NCI-H1105 (cell line): ENCODE measurements at regions not wholly inside any gene's neighbourhood (a gene's known extent, or its start where the extent isn't known, plus 50 kb on each side); places are given as distances from the start of the nearest gene placed in this dataset.
"Not testable (repeated sequence)": the region's sequence is repeated elsewhere in the genome, so short reads cannot be mapped to it uniquely, and the experiment has no call there.

Experiments
- DNase-seq: peaks from one replicate; lab custom pipeline; 2025; lab: John Stamatoyannopoulos, UW

DNA sequence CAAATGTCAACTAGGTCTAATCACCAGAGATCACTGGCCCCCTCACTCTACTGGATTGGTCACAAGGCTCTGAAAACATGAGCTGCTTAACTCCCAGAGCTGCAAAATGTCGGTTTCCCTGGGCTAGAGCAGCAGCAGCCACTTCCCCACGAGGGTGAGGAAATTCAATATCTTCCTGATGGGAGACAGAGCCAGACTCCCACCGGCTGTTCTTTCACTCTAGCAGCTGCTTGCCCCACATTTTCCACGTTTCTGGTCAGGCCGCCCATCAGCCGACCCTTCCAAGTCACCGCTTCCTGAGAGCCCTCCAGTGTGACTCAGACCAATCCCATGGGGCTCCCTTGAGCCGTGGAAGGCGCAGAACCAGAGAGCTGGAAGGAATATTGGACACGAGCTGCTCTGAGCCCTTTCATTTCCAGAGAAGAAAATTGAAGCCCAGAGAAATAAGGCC is 227.0 kb downstream of the ADAMTS15 start:
- no peak for DNase-seq

DNA sequence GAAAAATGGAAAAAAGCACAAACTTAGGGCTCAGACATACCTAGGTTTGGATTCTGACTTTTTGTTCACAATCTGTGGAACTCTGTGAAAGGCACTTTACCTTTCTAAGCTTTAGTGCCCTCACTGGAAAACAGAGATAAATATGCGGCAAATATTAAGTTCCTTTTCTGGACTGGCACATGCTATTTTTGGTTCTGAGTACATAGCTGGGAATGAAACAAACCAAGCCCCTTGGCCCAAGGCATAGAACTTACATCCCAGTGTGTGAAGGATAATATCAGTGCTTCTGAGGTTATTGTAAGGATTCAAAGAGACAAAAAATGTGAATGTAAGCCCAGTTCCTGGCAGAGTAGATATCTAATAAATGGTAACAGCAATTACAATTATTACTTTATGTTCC is 227.5 kb downstream of the ADAMTS15 start:
- no peak for DNase-seq

DNA sequence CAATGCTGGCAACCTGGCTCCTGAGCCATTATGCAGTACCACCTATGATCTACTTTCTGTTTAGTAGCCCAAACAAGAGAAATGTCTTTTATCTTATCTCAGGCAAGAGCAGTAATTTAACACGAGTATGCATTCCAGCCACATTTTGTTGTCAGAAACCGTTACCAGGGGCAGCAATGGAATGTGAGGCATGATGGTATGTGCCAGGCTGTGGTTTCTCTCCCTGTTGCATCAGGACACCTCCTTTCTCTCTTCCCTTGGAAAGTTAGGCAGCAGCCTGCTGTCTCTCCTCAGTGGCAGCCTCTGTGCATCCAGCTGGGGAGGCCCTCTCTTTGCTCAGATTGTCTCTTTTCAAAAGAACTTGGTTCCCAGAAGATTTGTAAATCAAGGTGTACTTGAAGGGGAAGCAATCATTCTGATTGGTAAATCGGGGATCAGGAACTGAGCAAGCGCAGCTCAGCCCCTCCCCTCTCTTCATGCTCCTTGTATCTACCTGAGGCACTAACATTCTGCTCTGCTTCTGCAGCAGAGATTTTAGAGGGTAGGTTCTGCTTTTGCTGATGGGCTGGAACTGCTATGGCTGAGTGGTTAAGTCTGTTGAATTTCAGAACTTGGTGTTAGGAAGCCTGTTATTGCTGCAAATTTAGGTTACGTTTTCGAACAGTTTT is 229.2 kb downstream of the ADAMTS15 start:
- no peak for DNase-seq

DNA sequence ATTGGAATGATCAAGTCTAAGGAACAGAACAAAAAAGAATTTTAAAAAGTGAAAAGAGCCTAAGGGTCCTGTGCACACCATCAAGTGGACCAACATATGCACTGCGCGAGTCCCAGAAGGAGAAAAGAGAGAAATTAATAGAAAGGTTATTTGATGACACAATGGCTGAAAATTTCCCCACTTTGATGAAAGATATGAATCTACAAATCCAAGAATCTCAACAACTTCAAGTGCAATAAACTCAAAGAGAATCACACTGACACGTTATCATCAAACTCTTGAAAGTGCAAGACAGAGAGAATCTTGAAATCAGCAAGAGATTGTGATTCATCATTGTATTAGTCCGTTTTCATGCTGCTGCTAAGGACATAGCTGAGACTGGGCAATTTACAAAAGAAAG is 230.8 kb downstream of the ADAMTS15 start:
- DNase-seq, result no peak

DNA sequence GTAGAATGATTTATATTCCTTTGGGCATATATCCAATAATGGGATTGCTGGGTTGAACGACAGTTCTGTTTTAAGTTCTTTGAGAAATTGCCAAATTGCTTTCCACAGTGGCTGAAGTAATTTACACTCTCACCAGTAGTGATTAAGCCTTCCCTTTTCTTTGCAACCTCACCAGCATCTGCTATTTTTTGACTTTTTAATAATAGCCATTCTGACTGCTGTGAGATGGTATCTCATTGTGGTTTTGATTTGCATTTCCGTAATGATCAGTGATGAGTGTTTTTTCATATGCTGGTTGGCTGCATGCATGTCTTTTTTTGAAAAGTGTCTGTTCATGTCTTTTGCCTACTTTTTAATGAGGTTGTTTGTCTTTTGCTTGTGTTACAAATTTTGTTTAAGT is 233.8 kb downstream of the SNX19 start:
- DNase-seq, result not testable (repeated sequence)

DNA sequence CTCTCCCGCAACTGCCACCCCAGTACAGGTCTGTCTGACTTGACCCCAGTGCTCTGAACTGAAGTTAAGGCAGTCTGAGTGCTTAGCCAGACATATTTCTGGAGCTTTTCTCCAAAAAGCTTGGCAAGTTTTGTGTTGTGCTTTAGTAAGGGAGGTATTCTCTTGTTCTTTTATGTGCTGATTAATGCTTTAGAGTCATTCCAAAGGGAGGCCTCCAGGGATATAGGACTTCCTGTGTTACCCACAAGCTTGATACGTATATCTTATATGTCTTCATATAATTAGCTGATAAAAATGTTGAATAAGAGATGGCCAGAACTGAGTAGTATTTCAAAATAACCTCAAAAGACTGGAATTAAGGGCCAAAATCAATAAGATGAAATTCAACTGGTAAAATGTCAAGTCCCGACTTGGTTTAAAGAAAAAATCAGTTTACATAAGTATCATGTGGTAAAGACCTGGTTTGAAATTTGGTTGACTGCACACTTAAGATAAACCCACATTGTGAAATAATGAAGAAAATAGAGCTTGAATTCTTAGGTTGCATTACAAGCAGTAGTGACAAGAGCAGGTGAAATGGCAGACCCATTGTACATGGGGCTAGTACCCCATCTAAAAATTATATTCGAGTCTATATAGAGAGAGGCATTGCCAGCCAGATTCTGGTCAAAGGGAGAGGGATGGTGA is 226.9 kb downstream of the SNX19 start:
- DNase-seq, result no peak

DNA sequence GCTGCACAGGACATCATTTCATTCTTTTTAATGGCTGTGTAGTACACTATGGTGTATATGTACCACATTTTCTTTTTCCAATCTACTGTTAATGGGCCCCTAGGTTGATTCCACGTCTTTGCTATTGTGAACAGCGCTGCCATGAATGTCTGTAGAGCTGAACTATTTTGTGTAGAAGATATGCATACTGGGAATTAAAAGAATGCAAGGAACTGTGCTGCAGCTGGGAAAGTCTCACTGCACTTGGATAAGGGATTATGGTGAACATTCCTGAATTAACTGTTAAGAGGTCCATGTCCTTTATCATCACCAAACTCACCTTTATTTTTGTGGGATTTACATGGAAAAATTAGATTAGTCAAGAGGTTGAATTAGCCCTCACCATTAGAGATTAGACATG is 224.7 kb downstream of the SNX19 start:
- DNase-seq, result no peak

DNA sequence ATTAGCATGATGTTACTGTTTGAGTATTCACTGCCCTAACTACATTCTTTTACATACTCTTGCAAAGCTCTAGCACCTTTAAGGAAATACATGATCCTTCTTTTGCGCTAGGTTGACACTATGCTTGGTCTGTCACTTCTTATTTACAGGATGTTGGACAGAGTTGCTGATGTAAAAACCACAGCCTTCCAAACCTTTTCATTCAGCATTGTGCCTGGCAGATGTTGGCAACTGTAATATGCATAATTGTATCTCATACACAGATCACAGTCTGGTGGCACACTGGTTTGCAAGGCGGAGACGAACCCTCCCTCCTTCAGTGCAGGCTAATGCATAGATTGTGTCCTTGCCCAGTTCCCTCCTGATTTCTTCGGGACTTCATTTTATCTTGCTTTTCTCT is 224.1 kb downstream of the SNX19 start:
- DNase-seq, result no peak

DNA sequence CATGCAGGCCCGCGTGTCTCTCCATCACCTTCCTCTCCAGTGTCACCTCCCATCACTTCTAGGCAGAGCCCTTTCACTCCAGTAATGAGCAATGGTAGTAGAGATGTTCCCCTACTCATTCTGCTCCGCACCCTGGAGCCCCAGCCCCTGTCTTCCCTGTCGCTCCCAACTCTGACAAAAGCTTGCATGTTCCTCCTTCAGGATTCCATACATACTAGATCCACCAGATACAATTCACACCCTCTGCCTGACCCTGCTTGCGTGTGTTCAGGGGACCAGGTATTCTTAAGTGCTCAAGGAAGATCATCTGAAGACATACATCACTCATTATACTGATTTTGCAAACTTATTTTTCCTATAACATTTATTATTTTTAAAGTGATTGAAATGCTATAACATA is 222.7 kb downstream of the SNX19 start:
- DNase-seq, result no peak

DNA sequence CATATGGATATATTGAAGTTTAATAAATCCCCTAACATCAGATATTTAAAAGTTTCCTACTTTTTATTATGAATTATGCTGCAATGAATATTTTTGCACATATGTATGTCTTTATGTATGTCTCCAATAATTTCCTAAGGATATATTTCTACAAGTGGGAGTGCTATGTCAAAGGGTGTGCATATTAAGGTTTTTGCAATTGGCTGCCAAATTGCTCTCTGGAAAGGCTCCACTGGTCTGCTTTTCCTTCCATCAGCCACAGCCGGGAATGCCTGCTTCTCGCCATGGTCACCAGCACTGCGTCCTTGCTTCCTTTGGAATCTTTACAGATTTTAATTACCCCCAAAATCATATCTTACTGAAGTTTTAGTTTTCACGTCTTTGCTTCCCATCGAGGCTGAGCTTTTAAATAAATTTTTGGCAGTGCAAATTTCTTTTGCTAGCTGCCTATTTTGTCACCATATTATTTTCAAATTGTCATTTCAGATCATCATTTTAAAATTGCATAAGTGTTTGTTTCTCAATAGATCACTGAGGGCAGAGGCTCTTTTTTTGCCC is 221.7 kb downstream of the SNX19 start:
- no peak for DNase-seq

DNA sequence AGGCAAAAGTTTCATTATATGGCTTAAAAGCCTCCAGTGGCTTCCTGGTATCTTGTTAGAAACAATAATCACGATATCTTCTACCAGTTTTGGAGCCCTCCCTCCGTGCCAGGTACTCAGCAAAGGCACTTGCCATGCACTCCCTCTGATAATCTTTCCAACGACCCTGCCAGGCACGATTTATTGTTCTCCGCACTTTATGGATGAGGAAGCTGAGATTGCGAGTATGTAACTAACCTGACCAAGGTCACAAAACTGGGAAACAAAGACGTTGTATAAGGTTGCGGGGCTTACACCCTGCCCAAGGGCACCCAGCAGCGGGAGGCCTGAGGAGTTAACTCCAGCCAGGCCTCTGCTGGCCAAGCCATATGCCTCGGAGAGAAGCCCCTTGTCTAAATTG is 218.1 kb downstream of the SNX19 start:
- DNase-seq, result no peak

DNA sequence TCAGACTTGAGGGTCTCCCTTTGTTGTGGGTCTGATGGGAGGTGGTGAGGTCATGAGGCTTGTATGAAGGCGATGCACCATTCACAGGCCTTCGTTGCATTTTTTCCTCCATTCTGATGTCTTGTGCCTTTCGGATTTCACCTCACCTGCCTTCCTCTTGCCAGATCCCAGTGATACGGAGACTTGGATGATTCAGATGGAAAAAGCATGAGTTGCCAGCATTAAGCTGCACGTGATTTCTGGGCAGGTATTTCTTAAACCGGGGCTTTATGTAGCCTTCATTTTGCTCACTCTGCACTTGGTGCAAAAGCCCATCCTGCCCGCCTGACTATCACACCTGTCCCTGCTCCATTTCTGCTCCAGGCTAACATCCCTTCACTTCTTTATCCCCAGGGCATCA is 216.7 kb downstream of the SNX19 start:
- DNase-seq, result no peak

DNA sequence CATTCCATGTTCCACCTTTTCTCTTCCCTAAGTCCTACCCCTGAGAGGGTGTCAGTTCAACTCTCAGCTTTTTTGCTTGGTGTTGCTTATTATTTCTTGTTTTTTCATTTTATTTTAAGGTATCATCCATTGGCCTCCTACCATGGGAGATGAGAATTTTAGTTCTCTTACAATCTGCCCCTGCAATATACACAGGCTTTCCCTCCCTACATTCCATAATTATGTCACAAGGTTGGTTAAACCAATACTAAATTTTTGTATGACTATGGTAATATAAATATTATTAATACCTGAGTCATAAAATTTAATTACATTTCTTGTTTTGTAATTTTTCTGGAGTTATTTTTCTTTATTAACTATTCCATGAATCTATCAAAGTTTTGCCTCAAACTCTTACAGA is 216.2 kb downstream of the SNX19 start:
- no peak for DNase-seq

DNA sequence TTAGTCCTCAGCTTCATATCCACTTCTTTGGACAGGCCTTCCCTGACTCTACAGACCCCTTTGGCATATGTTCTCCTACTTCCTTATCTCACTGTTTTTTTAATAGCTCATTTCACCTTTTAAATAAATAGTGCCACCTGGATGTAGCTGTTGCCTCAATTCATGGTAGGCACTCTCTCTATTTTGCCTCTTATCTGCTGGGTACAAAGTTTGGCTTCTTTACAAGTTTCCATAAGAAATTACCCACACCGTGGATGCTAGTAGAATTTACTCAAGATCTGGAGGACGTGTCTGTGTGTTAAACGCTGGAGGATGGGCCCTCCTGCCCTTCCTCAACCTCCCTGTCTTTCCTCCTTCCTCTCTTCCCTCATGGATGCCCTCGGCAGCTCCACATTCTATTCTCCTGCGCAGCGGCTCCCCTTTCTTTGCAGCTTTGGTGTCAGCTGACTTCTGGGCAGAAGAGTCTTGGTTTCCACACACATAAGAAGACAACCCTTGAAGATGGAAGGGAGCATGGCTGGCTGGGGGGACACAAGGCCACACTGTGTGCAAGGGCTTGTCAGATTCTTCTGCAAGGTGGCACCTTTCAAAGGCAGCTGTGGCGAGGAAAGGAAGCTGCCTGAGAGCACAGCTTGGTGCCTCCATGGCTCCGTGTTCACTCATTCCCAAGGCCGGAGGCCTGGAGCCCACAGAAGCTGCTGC is 212.6 kb downstream of the SNX19 start:
- DNase-seq, result no peak

DNA sequence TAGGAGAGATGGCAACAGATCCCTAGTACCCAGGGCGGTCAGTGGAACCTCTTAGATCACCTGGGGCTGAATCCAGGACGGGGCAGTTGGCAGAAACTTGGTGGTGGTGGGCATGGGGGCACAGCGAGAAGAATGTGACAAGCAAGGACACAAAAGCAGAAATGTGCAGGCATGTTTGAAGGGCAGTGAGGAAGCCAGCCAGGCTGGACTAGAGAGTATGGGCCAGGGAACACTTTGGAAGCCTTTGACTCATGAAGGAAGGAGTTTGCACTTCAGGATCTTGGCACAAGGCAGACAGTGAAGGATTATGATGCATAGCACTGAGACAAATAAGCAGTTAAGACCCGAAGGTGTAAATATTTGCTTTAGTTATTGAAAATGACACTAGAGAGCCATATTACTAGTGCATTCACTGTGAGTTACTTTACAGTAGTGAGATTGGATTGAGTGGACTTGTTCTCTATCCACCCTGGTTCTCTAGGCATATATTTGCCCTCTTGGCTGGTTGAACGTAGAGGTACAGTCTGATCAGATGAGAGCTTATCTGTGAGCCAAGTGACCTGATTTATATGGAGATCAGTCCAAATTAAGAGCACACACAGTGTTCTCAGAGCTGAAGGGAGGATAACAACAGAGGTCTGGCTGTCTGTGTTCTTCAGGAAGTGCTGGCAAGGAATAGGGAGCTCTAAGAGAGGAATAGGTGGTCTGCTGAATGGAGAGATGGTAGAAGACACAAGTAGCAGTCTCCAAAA is 210.4 kb downstream of the SNX19 start:
- no peak for DNase-seq

DNA sequence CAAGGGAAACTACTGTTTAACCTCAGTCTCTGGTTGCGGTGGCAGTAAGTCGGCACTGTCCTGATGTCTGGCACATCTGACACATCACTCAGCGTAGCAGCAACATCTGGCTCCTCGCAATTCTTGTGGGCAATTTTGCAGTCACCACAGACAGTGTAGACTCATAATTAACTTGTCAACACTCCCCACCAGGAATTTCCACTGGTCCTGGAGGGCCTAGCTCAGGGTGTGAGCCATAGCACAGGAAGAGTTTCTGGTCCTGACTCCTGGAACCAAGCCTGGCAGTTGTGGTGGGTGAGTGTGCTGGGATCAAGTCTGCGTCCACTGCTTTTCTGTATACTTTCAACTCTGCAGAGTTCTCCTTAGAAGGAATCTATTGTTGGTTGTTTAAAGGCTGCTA is 209.7 kb downstream of the SNX19 start:
- DNase-seq, result no peak

DNA sequence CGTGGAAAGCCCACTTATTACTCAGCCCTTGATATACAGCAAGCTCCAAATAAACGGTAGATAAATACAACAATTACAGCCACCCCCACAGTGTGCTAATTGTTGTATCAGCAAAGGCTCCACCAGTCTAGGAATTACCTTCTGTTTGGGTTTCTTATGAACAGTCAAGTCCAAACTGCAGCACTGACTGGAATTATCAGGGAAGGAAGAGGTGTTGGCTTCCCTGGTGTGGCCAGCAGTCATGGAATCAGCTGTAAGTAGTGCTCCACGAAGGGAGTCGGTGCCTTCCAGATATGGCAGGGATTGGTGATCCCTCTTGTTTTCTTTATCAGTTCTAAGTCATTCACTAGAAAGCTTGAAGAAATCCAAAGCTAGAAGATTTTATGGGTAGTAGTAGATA is 209.1 kb downstream of the SNX19 start:
- no peak for DNase-seq

DNA sequence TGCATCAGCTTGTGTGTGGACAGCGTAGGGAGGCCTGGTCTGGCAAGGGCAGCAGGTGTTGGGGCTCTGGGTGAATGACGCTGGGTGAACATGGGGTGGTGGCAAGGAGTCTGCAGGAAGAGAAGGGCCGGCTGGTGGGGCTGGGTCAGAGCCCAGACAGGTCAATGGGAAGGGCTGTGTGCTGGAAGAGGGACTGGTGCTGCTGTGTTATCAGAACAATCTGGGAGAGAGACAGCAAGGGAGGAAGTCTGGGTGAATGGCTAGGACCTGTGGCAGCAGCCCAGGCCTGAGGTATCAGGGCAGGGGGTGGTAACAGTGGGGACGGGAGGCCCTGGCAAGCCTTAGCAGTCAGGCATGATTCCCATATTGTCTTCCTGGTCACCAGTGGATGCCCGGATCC is 206.7 kb downstream of the SNX19 start:
- DNase-seq, result no peak

DNA sequence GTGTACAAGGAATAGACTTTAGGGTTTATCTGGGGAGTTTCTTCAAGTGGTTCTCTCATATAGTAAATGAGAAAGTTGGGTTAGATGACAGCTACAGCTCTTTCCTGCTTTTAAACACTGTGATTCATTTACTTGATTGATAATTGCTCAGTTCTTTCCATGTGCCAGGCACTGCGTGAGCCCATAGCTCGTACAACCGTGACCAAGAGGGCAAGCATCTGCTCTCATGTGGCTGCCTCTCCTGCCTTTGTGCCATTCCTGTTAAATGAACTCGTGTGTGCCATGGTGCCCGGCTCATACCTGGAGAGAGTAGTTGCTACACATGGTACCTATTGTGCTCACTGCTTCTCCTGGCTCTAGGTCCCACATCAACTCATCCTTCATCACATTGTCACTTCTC is 206.3 kb downstream of the SNX19 start:
- no peak for DNase-seq

DNA sequence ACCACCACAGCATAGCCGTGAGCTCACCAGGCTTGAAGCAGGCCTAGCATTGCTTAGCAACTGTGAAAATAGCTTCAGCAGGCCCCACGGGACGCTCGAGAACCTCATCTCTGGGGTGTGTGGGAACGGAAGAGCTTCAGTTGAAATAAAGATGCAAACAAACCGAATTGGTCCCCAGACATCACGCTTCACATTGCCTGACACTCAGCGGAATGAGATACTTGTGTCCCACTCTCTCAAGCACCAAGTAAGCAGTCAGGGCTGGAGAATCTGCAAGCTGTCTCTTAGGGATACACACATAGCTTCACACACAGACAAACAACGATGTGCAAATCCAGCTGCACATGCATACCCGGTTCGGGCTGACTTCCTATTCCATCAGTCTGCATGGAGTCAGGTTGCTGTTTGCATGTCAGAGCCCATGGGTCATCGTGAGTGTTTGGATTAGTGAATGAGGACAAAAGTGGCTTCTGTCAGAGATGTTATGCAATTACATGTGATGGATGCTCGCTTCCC is 205.7 kb downstream of the SNX19 start:
- DNase-seq, result no peak

DNA sequence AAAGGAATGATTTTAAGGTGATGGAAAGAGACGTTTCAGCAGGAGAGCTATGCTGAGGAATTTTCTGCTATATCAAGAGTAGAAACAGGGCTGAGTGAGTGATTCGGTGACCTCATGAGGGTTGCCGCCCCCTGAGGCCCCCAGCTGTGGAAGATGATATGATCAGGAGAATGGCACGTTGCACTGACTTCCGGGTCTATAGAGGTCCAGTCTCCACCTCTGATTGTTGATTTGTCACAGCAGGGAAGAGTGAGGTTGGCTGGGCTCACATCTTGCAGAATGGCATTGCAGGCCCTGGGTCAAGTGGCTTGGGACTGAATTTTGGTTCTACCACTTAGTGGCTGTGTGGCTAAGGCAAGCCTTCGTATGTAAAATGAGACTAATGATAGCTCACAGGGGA is 205.1 kb downstream of the SNX19 start:
- no peak for DNase-seq

DNA sequence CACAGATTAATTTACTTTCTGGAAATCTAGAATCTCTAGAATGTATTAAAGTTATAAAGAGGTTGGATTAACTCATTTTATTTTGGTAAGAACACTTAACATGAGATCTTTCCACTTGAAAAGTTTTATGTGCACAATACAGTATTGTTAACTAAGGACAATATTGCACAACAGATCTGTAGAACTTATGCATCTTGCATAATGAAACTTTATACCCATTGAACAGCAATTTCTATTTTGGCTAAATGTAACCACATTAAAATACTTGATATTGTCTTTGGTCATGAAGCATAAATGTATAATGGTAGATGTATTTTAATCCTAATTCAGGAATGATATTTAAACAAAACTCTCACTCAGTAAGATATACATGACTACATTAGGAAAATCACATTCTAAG is 203.8 kb downstream of the SNX19 start:
- DNase-seq, result no peak
